B cell (primary cell): ENCODE measurements at regions not wholly inside any gene's neighbourhood (a gene's known extent, or its start where the extent isn't known, plus 50 kb on each side); places are given as distances from the start of the nearest gene placed in this dataset.

Source experiments
- ATAC-seq: fragments of 200-7000 bp; cut with Tn5 transposase; one replicate; pipeline ENCODE4 v1.10.0; 2021; ENCODE audit warnings: low read depth, mild to moderate bottlenecking, moderate number of reproducible peaks, moderate library complexity
- CTCF ChIA-PET: fragments of 350-600 bp; sonication (Branson Sonifier 250); formaldehyde crosslinking; loops from one replicate; lab custom pipeline; 2021; ENCODE audit warnings: antibody characterized with exemption, inconsistent platforms; lab: Charles Lee
- POLR2A ChIA-PET: fragments of 350-600 bp; sonication (Branson Sonifier 250); formaldehyde crosslinking; loops from one replicate; lab custom pipeline; 2021; ENCODE audit warnings: antibody characterized with exemption; lab: Charles Lee
- DNase-seq: peaks from one replicate; pipeline ENCODE4 v3.0.0; 2013
- H2AFZ ChIP-seq: 2 replicates; pipeline ENCODE4 v1.6.1; 2012; ENCODE audit warnings: mild to moderate bottlenecking, low read depth, low read length; ENCODE audit not compliant: insufficient read depth, poor library complexity, severe bottlenecking
- H3K27ac ChIP-seq, 2 donors: 1 replicate in 1 of 2; 2 replicates in 1 of 2; pipeline ENCODE4 v1.5.1; 2012 to 2013; ENCODE audit warnings: low read length in 2 of 2, mild to moderate bottlenecking in 2 of 2, moderate library complexity in 1 of 2
- H3K27me3 ChIP-seq, 4 experiments: fragments of 200-600 bp in 1 of 4; sonication (generic) in 1 of 4; replicated peaks in 1 of 4; 1 replicate in 2 of 4; 2 replicates in 2 of 4; pipeline versions ENCODE4 v1.6.1 to v1.7.0; 2013 to 2016; ENCODE audit warnings: low read length in 3 of 4, mild to moderate bottlenecking in 2 of 4, mixed read lengths in 1 of 4, moderate library complexity in 1 of 4; ENCODE audit not compliant: insufficient read depth in 4 of 4, control insufficient read depth in 3 of 4; ENCODE audit errors: control extremely low read depth in 1 of 4
- H3K36me3 ChIP-seq, 2 experiments: replicated peaks in 1 of 2; 1 replicate in 1 of 2; 2 replicates in 1 of 2; pipeline versions ENCODE4 v1.6.1 to v1.7.1; 2013; ENCODE audit warnings: low read length in 1 of 2; ENCODE audit not compliant: insufficient read depth in 2 of 2, control insufficient read depth in 1 of 2; ENCODE audit errors: control extremely low read depth in 1 of 2, extremely low read depth in 1 of 2
- H3K4me1 ChIP-seq, 2 donors: fragments of 200-600 bp in 1 of 2; sonication (generic) in 1 of 2; 1 replicate in 1 of 2; 2 replicates in 1 of 2; pipeline versions ENCODE4 v1.5.1 to v1.6.1; 2013 to 2017; ENCODE audit warnings: low read length in 2 of 2; ENCODE audit not compliant: control insufficient read depth in 2 of 2, insufficient read depth in 2 of 2
- H3K4me2 ChIP-seq: replicated peaks from 2 replicates; pipeline ENCODE3; 2012; ENCODE audit warnings: mild to moderate bottlenecking, low read depth, low read length; ENCODE audit not compliant: poor library complexity, severe bottlenecking
- H3K4me3 ChIP-seq, 5 experiments: fragments of 200-600 bp in 1 of 5; sonication (generic) in 1 of 5; 1 replicate in 3 of 5; 2 replicates in 2 of 5; pipeline versions ENCODE4 v1.5.1 to v1.7.0; 2011 to 2016; ENCODE audit warnings: low read length in 4 of 5, mild to moderate bottlenecking in 4 of 5, low read depth in 2 of 5, control low read depth in 1 of 5, moderate library complexity in 1 of 5; ENCODE audit not compliant: insufficient read depth in 1 of 5; ENCODE audit errors: control extremely low read depth in 1 of 5, extremely low read depth in 1 of 5
- H3K79me2 ChIP-seq: fragments of 200-600 bp; sonication (generic); one replicate; pipeline ENCODE4 v1.6.0; 2016; ENCODE audit warnings: low read length; ENCODE audit not compliant: control insufficient read depth, insufficient read depth
- H3K9ac ChIP-seq: fragments of 200-600 bp; sonication (generic); 2 replicates; pipeline ENCODE4 v1.6.1; 2017; ENCODE audit warnings: mild to moderate bottlenecking, low read length, moderate library complexity
- H3K9me3 ChIP-seq, 3 donors: one replicate each; pipeline versions ENCODE4 v1.6.1 to v1.7.1; 2013; ENCODE audit warnings: low read length in 2 of 3; ENCODE audit not compliant: control insufficient read depth in 2 of 3, insufficient read depth in 1 of 3; ENCODE audit errors: control extremely low read depth in 1 of 3
- H4K20me1 ChIP-seq: 2 replicates; pipeline ENCODE4 v1.6.0; 2012; ENCODE audit warnings: mild to moderate bottlenecking, low read length; ENCODE audit not compliant: insufficient read depth, control insufficient read depth, poor library complexity, severe bottlenecking
- H3K27ac Mint-ChIP-seq: one replicate; pipeline ENCODE4 v1.8.0; 2021; ENCODE audit warnings: mixed read lengths
- H3K27me3 Mint-ChIP-seq: one replicate; pipeline ENCODE4 v1.8.0; 2021; ENCODE audit warnings: mixed read lengths
- H3K4me1 Mint-ChIP-seq: one replicate; pipeline ENCODE4 v1.8.0; 2021; ENCODE audit warnings: mixed read lengths
- H3K4me3 Mint-ChIP-seq: one replicate; pipeline ENCODE4 v1.8.0; 2021; ENCODE audit warnings: mixed read lengths
- H3K9me3 Mint-ChIP-seq: one replicate; pipeline ENCODE4 v1.8.0; 2022; ENCODE audit warnings: mixed read lengths; ENCODE audit not compliant: insufficient read depth
- EZH2 ChIP-seq: IDR thresholded peaks from 2 replicates; pipeline ENCODE4 v1.6.1; 2012; ENCODE audit warnings: borderline replicate concordance, low read depth, mild to moderate bottlenecking, moderate library complexity, low read length; ENCODE audit not compliant: insufficient read depth, poor library complexity, severe bottlenecking
- WGBS: methylation state at CpG from one replicate; pipeline ENCODE4 v1.1.5; 2013; ENCODE audit warnings: missing lambda C conversion rate; ENCODE audit not compliant: insufficient coverage; 5-methylcytosine and 5-hydroxymethylcytosine counted together
- intact Hi-C: fragments of 100-400 bp; cut with micrococcal nuclease; formaldehyde crosslinking; loops from one replicate; pipeline ENCODE4 v1.10.0; 2022
- TF ChIP-seq, protein P1 (sequence below): fragments of 200-600 bp; IDR thresholded peaks from one replicate; pipeline ENCODE4 v1.8.0; 2022; ENCODE audit warnings: antibody characterized with exemption, mild to moderate bottlenecking

DNA sequence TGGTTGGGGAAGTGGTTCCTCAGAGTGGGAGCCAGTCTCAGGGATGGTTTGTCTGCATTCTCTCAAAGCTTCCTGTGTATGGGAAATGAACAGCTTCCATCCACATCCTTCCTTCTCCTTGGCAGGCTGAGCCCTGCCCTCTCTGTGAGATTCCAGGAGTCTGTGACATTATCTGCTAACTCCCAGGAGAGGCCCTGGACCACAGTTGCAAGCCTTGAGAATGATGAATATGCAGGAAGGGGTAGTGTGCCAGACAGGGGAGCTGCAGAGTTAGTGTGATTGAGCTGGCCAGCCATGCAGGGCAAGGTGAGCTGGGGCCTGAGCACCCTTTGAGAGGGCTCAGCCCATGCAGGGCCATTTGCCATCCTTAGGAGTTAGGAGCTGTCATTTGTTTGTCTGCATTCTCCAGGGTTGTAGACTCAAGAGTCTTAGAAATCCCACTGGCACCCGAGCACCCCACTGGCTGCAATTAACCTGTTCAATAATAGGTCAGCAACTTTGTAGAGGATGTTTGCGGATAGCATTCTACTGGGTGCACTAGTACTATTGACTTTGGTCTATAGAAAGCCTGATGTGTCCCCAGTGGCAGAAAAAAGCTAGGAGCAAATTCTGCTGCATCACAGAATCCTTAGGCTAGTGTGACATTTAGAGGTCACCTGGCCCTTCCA lies 299.0 kb upstream of the CADM1 start:
- H3K27me3 Mint-ChIP-seq: no peaks in the 10 kb centered on the region
- Histone ChIP-seq H3K36me3 (no peaks in the 10 kb centered on the region), H3K9me3 (peaks cover 0 to 11% (median 0%) of the 10 kb centered on the region in 3 donors), H4K20me1 (no peaks in the 10 kb centered on the region), H3K9ac (no peak overlapping the region), H3K4me1 (no peaks in the 10 kb centered on the region), H3K27ac (no peak overlapping the region), H2AFZ (no peak overlapping the region), H3K79me2 (no peaks in the 10 kb centered on the region), H3K4me2 (no peak overlapping the region), H3K4me3 (no peak overlapping the region), H3K27me3 (no peaks in the 10 kb centered on the region)
- WGBS: 100% methylated on average over 1 of the region's 2 CpGs
- H3K9me3 Mint-ChIP-seq: no peaks in the 10 kb centered on the region
- H3K4me1 Mint-ChIP-seq: no peaks in the 10 kb centered on the region
- H3K27ac Mint-ChIP-seq: no peak overlapping the region
- intact Hi-C loops: no loop called here
- DNase-seq (no peak), ATAC-seq (no peak)
- H3K4me3 Mint-ChIP-seq: no peak overlapping the region
- ChIA-PET CTCF (no interaction called here), POLR2A (no interaction called here)
- TF ChIP-seq, protein P1, sequence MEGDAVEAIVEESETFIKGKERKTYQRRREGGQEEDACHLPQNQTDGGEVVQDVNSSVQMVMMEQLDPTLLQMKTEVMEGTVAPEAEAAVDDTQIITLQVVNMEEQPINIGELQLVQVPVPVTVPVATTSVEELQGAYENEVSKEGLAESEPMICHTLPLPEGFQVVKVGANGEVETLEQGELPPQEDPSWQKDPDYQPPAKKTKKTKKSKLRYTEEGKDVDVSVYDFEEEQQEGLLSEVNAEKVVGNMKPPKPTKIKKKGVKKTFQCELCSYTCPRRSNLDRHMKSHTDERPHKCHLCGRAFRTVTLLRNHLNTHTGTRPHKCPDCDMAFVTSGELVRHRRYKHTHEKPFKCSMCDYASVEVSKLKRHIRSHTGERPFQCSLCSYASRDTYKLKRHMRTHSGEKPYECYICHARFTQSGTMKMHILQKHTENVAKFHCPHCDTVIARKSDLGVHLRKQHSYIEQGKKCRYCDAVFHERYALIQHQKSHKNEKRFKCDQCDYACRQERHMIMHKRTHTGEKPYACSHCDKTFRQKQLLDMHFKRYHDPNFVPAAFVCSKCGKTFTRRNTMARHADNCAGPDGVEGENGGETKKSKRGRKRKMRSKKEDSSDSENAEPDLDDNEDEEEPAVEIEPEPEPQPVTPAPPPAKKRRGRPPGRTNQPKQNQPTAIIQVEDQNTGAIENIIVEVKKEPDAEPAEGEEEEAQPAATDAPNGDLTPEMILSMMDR: no peak
- no peak for TF ChIP-seq EZH2

DNA sequence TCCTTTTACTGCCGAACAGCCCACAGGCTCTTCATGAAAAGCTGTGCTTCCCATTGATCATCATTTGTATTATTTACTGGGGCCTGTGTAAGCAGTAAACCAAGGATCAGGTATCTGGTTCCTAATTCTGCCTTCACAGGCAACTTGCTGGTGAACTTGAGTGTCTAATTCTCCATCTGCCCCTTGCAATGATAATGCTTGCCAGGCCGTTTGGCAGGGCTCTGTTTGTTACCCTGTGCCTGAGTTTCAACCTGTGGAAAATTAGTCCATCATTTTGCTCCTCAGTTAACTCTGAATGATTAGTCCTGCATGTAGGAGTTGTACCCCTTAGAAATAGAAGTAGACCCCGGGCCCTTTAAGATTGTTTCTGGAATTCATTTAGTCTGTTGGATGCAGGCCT lies 298.4 kb upstream of the CADM1 start:
- Histone ChIP-seq H3K27ac (no peak overlapping the region), H3K79me2 (no peaks in the 10 kb centered on the region), H3K4me1 (no peaks in the 10 kb centered on the region), H2AFZ (no peak overlapping the region), H3K36me3 (no peaks in the 10 kb centered on the region), H3K4me2 (no peak overlapping the region), H3K9me3 (peaks cover 0 to 9% (median 0%) of the 10 kb centered on the region in 3 donors), H3K9ac (no peak overlapping the region), H3K27me3 (no peaks in the 10 kb centered on the region), H4K20me1 (no peaks in the 10 kb centered on the region), H3K4me3 (no peak overlapping the region)
- Mint-ChIP-seq H3K4me3 (no peak overlapping the region), H3K4me1 (no peaks in the 10 kb centered on the region), H3K27ac (no peak overlapping the region), H3K9me3 (no peaks in the 10 kb centered on the region), H3K27me3 (no peaks in the 10 kb centered on the region)
- ATAC-seq (no peak), DNase-seq (no peak)
- POLR2A ChIA-PET: no interaction called here
- CTCF ChIA-PET: no interaction called here
- 52% methylated on average over 3 of the region's 3 CpGs for WGBS
- intact Hi-C loops: no loop called here
- no peak for TF ChIP-seq EZH2
- TF ChIP-seq, protein P1: no peak
